ENCODE measurements at regions not wholly inside any gene's neighbourhood (a gene's known extent, or its start where the extent isn't known, plus 50 kb on each side); places are given as distances from the start of the nearest gene placed in this dataset.

DNA sequence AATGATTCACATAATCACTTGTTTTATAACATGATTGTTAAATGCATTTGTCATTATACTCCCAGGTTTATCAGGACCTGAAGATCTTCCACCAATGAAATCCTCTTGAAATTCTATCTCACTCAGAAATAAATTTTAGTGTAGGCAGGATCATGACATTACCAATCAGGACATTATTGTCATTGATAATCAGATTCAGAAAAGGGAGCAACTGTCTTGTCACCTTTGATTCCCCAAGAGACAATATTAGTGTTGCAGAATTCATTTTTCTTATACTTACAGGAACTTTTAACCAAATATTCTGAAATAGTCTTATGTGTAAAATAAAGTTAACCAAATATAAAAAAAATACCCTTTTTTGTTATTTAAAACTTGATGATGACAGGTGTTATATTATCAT, 1892.5 kb upstream of the ADGRL3 start:
- TF ChIP-seq CTCF (IDR thresholded peaks at IDR 0.05) (no peak), POLR2A (IDR thresholded peaks at IDR 0.05) (no peak)

All from heart left ventricle (tissue), 13 donors.